T47D (cell line): ENCODE measurements at regions not wholly inside any gene's neighbourhood (a gene's known extent, or its start where the extent isn't known, plus 50 kb on each side); places are given as distances from the start of the nearest gene placed in this dataset.

Source experiments
- DNase-seq, 2 experiments: peaks; one replicate each; pipeline versions ENCODE4 v3.0.0 to v3.0.0-alpha.2; 2011 to 2012; ENCODE audit warnings: low read depth in 1 of 2, low spot score in 1 of 2
- JUND ChIP-seq: IDR thresholded peaks from 2 replicates; pipeline ENCODE4 v1.6.1; 2012; ENCODE audit warnings: low read depth
- in situ Hi-C: cut with HindIII; loops from 2 replicates; pipeline ENCODE4 v1.10.0; 2016; ENCODE audit warnings: low sequenced_read_pairs, low pct_unique_long_range_greater_than_20kb

DNA sequence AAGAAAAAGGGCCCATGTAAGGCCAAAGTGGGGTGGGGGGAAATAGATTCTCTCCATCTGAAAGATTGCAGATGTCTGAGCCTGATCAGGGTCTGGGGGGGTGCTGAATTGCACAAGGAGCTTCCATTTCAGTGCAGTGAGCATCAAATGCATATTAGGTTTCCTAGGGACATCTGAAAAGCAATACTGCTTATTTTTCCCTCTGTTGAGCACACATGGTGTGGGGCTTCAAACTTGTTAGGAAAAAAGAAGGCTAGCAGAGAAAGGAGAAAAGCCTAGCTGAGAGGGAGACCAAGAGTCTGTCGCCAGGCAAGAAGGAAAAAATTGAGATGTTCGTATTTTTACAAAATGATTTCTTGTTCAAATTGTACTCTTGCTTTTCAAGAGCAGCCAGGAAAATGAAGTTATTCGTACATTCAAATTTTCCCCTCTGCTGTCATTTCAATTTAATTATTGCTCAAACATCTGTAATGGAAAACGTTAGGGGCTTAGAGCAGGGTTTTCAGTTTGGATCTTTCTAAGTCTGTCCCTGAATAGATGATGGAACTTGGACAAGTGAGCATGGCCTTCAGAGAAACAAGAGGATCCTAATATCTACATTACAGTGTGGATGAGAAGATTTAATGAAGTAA, 191.9 kb upstream of the GAS1 start:
- no peak for DNase-seq
- in situ Hi-C loops, result no loop called here
- TF ChIP-seq JUND, result no peak

DNA sequence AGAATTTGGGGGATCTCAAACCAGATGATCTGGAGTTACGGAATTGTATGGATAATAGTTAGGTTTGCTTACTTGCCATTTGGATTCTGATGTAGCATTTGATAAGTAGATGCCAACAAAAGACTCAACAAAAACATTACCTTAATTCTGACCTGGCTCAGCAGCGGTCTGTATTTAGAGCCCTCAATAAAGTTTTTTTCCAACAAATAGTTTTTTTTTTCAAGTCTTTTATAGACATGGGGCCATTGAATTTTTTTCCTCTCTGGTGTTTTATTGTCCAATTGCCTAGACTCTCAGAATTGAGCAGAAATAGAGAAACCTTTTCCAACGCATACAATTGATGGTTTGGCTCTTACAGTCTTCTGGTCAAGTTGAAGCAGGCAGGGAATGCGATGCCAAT, 192.8 kb upstream of the GAS1 start:
- no peak for TF ChIP-seq JUND
- in situ Hi-C loops, result no loop called here
- DNase-seq, result no peak

DNA sequence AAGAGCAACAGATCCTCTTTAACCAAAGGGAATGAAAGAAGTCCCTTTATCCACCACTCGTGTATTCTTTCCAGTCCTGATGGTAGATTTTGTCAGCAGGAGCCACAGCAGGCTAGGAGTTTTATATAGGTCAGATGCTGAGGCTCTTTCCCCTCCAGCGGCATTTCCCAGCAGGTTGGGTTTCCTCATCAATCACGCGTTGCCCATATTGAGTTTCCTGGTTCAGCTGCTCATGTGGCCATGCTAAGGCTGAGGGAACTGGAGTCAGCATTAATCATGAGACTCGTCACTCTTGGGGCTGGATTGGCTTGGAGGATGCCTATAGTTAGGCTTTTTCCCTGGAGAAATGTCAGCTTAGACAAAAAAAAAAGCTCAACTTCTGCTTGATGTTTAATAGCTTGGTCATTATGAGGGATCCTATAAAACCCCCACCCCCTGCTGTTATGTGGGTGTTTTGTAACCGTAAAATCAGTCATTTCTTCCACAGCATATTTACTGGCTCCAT, 193.4 kb upstream of the GAS1 start:
- in situ Hi-C loops, result no loop called here
- no peak for TF ChIP-seq JUND
- DNase-seq, result no peak

DNA sequence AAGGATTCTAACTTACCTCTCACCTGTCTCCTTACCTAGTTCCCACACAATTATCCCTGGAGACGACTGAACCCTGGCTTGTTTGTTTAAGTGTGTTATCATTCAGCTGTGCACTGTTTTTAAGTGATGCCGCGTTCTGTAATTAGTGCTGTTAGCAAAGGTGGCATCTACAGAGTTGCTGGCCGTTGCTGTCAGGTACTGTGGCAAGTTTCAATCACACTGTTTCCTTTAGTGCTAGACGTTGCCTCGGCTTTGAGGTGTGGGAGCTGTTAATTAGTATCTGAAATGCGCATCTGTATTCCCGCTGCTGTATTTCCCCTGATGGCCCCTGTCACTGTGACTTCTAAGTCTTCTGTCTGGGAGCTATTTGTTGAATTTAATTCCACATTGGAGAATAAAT, 193.8 kb upstream of the GAS1 start:
- TF ChIP-seq JUND, result no peak
- no peak for DNase-seq
- in situ Hi-C loops, result no loop called here

DNA sequence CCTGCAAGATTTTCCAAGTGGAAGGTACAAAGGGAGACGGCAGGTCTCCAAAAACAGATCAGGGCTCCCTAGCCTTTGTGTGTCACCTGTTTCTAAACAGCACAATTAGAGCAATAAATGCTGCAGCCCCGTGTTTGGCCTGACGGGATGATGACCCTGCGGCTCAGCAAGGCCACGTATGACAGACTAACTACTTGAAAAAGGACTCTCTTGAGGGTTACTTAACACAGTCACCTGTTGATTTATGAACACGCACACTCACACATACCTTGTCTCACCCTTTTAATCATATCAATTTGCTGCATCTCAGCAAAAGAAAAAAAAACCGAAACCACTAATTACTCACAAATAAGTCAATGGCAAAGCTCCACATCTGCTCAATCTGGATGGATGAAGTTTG, 199.6 kb upstream of the GAS1 start:
- TF ChIP-seq JUND, result no peak
- no peak for DNase-seq
- in situ Hi-C loops, result no loop called here

DNA sequence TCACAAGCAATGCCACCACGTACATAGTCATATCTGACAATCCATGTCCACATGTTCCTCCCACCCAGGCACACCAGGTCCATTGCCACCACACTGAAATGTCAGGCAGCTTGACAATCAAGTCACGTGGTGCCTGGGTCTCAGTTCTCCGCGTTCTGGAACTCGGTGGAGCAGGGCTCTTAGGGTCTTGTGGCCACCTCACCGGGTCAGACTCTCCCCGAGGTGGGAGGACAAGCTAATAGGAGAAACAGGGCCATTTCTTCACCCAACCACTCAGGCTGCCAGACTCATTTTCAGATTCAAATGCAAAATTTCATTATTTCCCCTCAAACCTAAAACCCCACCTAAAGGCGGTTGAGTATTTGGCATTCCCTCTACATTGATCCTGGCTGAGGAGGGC, 200.5 kb upstream of the GAS1 start:
- no peak for TF ChIP-seq JUND
- in situ Hi-C loops, result no loop called here
- DNase-seq, result no peak

DNA sequence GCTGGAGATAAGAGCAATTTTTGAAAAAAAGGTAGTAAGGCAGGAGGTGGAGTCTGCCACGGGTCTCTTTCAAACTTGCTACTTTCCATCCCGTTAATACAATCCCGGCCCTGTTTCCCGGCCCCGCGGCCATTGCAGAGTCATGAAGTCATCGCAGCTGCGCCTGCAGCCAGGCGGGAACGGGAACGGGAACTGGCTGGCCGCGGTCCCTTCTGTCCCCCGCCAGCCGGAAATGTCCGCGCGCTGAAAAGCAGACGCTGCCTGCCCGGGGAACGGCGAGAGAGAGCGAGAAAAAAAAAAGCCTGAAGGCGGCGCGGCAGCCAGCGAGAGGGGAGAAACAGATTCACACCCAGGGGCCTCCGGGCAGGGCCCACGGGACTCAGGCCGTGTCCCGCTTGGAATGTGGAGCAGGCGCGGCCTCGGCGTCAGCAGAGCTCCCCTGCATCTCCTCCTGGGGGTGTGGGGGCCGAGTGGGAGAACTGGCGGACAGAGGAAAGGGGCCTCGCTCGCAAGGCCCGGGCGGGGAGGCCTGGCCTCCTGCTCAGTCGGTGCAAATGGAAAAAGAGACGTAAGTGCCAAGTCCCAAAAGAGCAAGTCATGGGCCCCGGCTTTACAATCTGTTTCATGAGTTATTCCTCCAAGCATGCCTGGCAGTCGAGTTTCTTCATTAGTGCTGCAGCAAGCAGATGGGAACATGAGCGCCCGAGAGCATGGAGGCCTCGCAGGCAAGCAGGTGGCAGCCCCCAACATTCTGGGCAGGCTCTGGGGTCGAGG, 201.2 kb upstream of the GAS1 start:
- DNase-seq, result peak; percentile 21 to 33
- in situ Hi-C loops, result no loop called here
- no peak for TF ChIP-seq JUND

DNA sequence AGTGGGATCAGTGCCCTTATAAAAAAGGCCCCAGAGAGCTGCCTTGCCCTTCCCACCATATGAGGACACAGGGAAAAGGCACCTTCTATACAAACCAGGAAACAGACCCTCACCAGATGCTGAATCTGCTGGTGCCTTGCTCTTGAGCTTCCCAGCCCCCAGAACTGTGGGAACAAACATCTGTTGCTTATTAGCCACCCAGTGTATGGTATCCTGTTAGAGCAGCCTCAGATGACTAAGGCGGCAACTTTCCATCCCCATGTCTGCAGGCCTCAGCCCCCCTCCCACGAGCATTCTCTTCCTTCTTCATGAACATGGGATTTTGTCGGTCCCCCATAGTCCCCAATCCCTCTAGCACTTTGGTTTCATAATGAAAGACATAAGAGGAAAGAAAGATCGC, 202.5 kb upstream of the GAS1 start:
- DNase-seq, result no peak
- TF ChIP-seq JUND, result no peak
- in situ Hi-C loops, result no loop called here

DNA sequence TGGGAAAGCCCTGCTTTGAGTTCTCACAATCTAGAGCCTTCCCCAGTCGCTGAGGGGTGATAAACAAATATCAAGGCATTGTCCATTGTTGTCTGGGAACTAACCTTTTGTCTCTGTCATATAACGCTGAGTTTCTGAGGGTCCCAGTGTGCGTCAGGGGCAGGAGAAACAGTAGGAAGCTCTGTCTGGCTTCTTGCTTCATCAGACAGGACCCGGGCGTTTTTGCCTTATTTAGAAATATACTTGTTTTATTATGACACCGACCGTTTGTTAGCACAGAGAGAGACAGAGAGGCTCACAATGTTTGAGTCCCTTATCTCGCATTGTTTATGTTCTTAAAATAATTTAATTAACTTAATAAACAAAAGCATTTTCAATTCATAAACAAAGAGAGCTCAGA, 204.9 kb upstream of the GAS1 start:
- in situ Hi-C loops, result no loop called here
- TF ChIP-seq JUND, result no peak
- no peak for DNase-seq

DNA sequence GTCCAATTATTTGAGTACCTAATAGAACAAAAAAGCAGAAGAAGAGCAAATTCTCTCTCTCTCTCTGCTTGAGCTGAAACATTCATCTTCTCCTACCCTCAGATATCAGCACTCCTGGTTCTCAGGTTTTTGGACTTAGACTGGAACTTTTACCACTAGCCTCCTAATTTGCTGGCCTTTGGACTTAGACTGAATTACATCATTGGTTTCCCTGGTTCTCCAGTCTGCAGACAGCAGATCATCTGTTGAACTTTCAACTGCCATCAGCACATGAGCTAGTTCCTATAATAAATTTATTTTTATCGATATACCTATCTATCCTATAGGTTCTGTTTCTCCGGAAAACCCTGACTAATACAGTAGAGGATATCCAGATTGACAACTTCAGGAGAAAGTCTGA, 208.9 kb upstream of the GAS1 start:
- no peak for TF ChIP-seq JUND
- no peak for DNase-seq
- in situ Hi-C loops, result no loop called here

DNA sequence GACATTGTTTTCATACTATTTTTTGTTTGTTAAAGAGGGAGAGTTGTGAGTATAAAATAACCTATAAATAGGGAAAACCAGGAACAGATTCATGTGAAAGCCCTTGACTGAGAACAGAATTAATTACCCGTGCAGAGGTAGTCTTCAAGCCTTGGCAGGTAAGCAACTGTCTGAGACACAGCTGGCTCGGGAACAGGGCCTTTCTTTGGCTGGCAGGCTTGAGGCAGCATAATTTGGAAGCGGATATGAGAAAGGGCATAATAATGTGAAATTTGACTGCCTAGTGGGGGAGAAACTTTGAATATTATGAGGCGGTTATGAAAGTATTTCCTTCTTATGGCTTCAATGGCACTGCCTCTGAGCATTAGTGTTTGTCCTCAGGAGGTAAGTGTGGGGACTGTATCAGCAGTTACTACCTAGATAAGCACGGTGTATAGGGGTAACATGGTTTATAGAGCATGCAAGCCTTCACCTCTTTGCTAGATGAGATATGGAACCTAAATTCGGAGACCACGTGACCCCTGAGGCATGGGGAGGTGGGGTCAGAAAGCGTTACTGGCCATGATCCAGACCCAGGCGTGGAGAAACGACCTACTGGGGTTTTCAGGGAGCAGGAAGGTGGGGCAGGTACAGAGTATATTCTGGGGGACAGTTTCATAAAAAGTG, 210.2 kb upstream of the GAS1 start:
- no peak for TF ChIP-seq JUND
- no peak for DNase-seq
- in situ Hi-C loops, result no loop called here

DNA sequence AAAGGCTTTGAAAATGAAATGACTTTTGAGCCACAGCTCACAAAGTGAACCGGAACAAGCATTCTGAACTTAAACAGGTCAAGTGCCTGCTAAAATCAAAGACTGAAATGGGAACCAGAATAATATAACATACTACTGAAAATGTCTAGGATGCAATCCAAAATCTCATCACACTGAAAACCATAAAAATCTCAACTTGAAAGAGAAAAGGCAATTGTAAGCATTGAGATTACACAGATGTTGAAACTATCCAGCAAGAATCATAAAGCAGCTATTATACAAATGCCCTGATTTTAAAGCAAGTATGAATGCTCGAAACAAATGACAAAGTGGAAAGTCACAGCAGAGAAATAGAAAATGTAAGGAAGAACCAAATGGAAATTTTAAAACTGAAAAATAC, 211.5 kb upstream of the GAS1 start:
- in situ Hi-C loops, result no loop called here
- no peak for TF ChIP-seq JUND
- DNase-seq, result no peak
